CD4-positive, alpha-beta T cell treated with Interferon alpha-2 for 1 hour (primary cell): ENCODE measurements at regions not wholly inside any gene's neighbourhood (a gene's known extent, or its start where the extent isn't known, plus 50 kb on each side); places are given as distances from the start of the nearest gene placed in this dataset.

Source experiments
- DNase-seq, 2 donors: peaks; one replicate each; pipeline ENCODE4 v3.0.0-alpha.2; 2020 to 2022

- no peak for DNase-seq
These were observed 208.6 kb upstream of the ANKH start for GRCh38 chr5:15080219-15080618.

DNA sequence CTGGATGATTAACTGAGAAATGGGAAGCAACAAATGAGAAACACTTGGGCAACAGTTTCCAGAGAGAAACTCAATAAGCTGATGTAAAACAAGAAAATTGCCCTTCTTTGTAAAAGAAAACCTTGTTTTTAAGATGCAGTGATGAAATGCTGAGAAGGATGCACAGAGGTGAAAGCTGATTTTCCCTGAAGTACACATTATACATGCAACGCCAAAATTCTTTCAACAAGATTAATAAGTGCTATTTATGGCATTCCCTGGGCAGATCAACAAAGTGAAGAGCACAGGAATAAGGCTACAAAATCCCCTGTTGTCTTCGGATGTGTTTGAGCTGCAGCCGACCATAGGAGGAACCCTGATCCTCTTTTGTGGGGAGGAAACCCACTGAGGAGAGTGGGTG is 208.0 kb upstream of the ANKH start:
- no peak for DNase-seq

DNA sequence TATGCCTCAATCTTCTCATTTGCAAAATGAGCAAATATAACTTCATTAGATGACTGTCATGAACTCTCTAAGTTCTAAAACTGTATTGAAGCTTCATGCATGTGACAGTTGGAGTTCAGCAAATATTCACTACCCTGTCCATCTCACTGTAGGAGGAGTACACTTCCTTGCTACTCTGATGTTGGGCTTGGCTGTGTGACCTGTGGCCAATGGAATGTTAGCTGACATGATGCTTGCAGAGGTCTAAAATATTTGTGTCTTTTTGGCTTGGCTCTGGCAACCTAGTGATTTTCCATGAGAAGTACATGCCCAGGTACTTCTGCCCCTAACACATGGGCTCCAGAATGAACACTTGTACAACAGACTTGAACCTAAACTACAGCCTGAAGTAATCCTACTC is 203.1 kb upstream of the ANKH start:
- DNase-seq: no peak

- DNase-seq: no peak
These were observed 201.9 kb upstream of the ANKH start for GRCh38 chr5:15073453-15073852.

- DNase-seq: no peak
These were observed 199.3 kb upstream of the ANKH start for GRCh38 chr5:15070907-15071306.

DNA sequence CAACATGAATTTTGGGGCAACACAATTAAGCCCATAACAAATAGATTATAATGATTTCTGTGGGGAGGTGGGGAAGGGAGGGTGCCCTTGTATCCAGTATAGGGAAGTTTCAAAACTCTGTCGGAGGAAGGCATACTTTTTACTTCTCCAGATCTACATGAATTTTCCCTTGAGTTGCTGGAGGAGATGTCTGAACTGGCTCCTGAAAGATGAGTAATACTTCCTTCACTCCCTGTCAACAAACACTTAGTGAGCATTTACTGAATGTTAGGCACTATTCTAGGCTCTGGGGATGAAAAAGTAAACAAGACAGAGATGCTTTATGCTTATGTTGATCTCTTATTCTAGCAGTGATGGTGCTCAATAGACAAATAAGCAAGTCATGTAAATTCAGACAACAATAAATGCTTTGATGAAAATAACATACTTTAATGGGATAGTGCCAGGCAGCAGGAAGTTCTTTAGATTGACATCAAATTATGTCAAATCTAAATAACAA is 197.9 kb upstream of the ANKH start:
- no peak for DNase-seq

DNA sequence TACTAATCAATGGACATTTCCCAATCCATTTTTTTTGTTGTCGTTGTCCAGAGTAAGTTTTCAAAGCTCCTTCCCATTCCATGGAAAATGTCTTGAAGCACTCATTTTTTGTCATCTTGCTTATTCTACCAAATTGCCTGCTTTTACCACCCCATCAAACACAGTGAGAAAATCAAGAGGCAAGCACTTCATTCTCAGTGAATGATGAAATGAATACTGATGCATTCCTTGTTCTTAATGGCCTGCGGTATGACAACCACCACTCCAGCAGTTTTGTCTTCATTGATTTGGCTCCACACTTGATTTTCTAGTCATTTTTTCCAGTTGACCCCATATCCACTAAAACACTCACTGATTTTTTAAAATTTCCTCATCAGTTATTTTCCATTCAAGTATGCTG is 193.5 kb upstream of the ANKH start:
- DNase-seq: no peak

DNA sequence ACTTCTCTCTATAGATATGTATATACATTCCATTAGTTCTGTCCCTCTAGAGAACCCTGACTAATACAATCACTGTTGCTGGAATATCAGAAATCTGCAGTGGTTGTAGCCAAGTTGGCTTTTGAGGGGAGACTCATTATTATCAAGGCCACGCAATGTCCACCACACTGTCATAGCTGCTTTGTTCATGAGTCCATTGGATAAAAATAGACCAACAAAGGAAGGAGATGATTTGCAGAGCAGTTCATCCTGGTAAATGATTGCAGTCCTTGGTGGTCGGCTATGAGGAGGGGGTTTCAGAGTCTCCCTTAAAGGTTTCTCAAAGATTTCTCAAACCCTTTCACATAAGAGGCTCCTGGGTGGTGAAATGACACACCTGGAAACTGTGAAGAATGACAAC is 192.8 kb upstream of the ANKH start:
- DNase-seq: no peak

- DNase-seq: no peak
These were observed 185.5 kb upstream of the ANKH start for GRCh38 chr5:15056988-15057592.

DNA sequence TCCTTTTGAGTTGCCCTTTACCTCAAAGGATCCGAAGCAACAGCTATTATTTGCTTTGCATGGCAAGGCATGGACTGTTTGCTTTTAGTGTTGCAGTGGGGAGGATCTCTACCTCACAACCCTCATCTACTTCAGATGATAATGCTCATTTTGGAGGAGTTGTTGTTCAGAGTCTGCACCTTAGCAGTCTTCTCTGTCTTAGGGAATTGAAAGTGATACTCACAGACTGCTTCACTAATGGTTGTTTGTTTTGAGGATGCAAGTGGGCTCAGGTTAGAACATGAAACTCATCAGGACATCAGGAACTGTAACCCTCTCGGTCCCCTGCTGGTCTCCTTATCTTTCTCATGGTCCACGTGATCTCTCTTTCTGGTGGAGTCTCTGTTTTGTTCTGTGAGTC is 172.9 kb upstream of the ANKH start:
- no peak for DNase-seq

DNA sequence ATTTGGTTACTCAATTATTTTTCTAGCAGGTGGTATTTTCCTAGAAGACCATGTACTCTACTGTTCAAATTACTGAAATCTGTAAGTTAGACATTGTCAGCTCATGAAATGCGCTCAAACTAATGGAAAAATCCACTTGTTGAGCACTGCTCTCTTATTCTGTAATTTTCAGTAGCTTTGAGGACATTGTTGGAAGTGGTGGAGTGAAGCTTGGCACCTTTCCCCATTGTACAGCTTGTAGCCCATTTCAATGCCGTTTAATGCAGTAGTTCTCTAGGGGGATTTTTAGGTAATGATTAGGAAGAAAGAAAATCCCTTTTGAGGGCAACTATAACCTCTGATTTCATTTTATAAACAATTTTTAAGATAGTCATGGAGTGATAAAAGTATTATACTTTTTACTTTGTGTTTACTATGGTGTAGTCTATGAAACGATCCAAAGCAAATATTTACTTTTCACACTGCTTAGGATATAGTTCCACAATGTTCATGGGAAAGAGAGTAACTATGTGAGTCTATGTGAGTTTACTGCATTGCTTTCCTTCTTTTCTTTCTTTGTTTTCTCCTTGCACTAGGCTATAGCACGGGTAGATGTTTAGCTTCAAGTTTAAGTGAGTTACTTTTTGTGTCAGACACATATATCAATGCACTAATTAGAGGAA is 165.8 kb upstream of the ANKH start:
- no peak for DNase-seq

- no peak for DNase-seq
These were observed 162.8 kb upstream of the ANKH start for GRCh38 chr5:15034379-15034778.

DNA sequence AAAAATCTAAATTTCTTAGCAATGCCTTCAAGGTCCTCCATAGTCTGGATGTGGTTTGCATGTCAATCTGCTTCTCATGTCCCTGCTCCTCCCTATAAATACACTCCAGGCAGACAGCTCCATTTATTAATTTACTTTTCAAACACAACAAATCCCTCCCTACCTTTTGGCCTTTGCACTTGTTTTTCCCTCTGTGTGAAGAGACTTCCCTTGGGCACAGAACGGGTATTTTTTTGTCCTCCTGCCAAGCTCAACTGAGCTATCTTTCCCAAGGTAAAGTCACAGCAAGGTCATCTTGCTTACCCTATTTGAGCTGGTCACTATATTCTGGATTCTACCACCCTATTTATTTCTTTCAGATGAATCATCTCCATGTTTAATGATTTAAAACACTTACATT is 159.6 kb upstream of the ANKH start:
- DNase-seq: no peak

DNA sequence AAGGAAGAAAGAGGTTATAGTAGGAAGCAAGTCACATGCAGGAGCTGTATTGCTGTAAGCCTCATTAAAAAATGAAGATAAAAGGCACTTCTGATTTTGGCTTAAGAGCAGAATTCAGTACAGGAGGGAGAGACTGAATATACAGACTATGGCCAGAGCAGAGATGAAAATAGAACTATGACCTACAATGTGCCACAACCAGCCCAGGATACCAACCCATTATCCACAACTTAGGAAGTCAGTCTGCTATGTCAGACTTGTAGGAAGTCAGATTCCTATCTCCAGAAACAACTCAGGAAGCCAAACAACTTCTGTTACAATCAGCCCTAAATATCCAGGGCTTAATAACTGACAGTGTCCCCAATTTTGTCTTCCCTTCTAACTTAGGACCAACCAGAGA is 156.2 kb upstream of the ANKH start:
- no peak for DNase-seq

DNA sequence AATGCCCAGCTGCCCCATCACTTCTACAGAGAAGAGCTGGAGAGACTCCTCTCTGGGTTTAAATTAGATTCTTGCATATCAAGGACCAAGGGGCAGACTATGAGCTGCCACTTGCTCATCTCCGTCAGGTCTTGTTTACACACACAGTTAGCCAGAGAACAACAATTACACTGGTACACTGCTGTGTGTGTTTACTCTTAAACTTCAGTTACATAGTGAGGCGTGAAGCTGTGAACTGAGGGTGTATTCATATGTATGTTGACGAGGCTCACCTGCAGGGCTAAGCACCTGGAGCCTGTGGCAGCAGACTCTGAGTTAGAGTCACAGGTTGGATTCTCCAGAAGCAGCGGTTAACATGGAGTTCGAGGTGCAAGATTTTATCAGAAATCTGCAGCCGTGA is 155.4 kb upstream of the ANKH start:
- no peak for DNase-seq

- DNase-seq: no peak
These were observed 154.7 kb upstream of the ANKH start for GRCh38 chr5:15026011-15026893.

DNA sequence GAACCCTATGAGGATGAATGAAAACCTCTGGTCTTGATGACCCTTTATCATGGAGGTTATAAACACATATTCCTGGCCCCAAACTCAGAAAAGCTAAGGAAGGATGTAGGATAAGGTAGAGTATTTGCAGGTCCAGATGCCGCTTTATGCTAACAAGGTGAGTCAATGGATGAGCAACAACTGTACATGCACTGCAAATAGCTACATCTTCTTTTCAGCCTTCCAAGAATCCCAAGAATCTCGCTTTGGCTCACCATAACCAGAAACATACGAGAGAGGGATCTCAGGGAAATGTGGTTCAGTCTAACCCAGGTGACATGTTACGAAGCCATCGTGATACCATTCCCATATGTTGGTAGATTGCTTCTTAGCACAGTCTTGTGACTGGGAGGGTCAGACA is 152.3 kb upstream of the ANKH start:
- no peak for DNase-seq

GRCh38 chr5:15023266-15023665 is 151.7 kb upstream of the ANKH start:
- DNase-seq: no peak

DNA sequence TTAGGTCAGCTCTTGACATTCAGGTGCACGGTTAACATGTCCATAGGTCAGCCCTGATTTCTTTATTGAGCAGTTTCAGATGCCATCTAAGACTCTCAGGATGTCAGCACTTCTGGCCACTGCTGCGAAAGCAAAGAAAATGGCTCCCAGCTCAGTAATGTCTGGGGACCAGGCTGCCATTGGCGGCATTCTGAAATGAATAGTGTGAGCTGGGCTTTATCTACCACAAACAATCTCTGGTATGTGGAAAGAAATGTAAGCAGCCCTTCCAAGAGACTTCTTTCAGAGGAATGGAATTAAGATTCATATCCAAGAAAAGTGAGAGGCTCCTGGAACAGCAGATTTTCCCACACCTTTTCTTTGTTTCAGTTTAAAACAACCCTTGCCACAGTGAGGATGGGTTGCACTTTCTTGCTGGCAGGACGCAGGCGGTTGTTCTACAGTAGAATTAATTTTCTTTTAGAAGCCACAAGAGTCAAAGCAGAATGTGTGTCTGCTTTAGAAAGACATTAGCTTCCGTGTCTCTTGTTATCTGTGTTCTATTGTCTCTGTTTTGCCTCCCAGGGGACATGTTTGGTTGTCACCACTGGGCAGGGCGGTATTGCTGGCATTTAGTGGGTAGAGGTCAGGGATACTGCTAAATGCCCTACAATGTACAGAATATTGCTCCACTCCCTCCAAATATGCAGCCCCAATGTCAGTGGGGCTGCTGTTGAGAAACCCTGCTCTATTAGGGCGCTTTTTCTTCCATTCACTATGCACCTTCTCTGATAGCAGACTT is 149.9 kb upstream of the ANKH start:
- DNase-seq: no peak

GRCh38 chr5:15020736-15021135 is 149.2 kb upstream of the ANKH start:
- DNase-seq: no peak

- no peak for DNase-seq
These were observed 143.2 kb upstream of the ANKH start for GRCh38 chr5:15014809-15015208.

GRCh38 chr5:15013654-15014463 is 142.3 kb upstream of the ANKH start:
- peak in 1 of 2 donors; percentile 46 for DNase-seq
